IMR-90 (cell line): ENCODE measurements at regions not wholly inside any gene's neighbourhood (a gene's known extent, or its start where the extent isn't known, plus 50 kb on each side); places are given as distances from the start of the nearest gene placed in this dataset.

ENCODE experiments used
- ATAC-seq: fragments of 200-7000 bp; cut with Tn5 transposase; 2 replicates; pipeline ENCODE4 v1.9.1; 2020; ENCODE audit warnings: low read depth, mild to moderate bottlenecking, moderate library complexity
- BruUV-seq: library from RNA; stranded (reverse); fragments of 400-500 nt; replicated peaks from 2 replicates; lab custom pipeline; 2021; lab: Mats Ljungman, UMichigan
- CTCF ChIA-PET: fragments of 300-600 bp; formaldehyde crosslinking; extraction: SDS; loops from one replicate; lab custom pipeline; 2021; ENCODE audit warnings: antibody characterized with exemption; lab: Yijun Ruan, JAX
- POLR2A ChIA-PET: fragments of 300-600 bp; sonication (Branson Sonifier 250); formaldehyde crosslinking; loops from one replicate; lab custom pipeline; 2022; ENCODE audit warnings: antibody characterized with exemption; ENCODE audit not compliant: unreplicated experiment; lab: Charles Lee
- DNase-seq: peaks from one replicate; pipeline ENCODE4 v3.0.0; 2013
- H2AFZ ChIP-seq: replicated peaks from 2 replicates; pipeline ENCODE3; 2013; ENCODE audit warnings: low read length, mild to moderate bottlenecking; ENCODE audit not compliant: poor library complexity
- H2AK5ac ChIP-seq: 2 replicates; pipeline ENCODE4 v1.6.1; 2013; ENCODE audit warnings: low read depth, low read length, inconsistent platforms
- H2AK9ac ChIP-seq: replicated peaks from 2 replicates; pipeline ENCODE3; 2013; ENCODE audit warnings: mild to moderate bottlenecking, low read depth, low read length, moderate library complexity; ENCODE audit not compliant: poor library complexity
- H2BK120ac ChIP-seq: 2 replicates; pipeline ENCODE4 v1.6.1; 2013; ENCODE audit warnings: low read depth, low read length, inconsistent platforms
- H2BK15ac ChIP-seq: 3 replicates; pipeline ENCODE4 v1.6.1; 2013; ENCODE audit warnings: low read depth, low read length, inconsistent platforms
- H2BK20ac ChIP-seq: 2 replicates; pipeline ENCODE4 v1.6.1; 2013; ENCODE audit warnings: low read depth, mild to moderate bottlenecking, inconsistent platforms, low read length, moderate library complexity
- H2BK5ac ChIP-seq: 2 replicates; pipeline ENCODE4 v1.6.1; 2013; ENCODE audit warnings: mild to moderate bottlenecking, low read depth, low read length, inconsistent platforms; ENCODE audit not compliant: poor library complexity, severe bottlenecking
- H3K14ac ChIP-seq: replicated peaks from 2 replicates; pipeline ENCODE4 v1.6.1; 2013; ENCODE audit warnings: low read depth, low read length, inconsistent platforms
- H3K18ac ChIP-seq: 2 replicates; pipeline ENCODE4 v1.6.1; 2013; ENCODE audit warnings: low read depth, low read length, control low read depth
- H3K23ac ChIP-seq: 2 replicates; pipeline ENCODE4 v1.6.1; 2013; ENCODE audit warnings: low read depth, low read length, inconsistent platforms
- H3K27ac ChIP-seq: 2 replicates; pipeline ENCODE4 v1.5.1; 2013; ENCODE audit warnings: mild to moderate bottlenecking, control low read depth, low read length; ENCODE audit not compliant: insufficient read depth
- H3K27me3 ChIP-seq: 2 replicates; pipeline ENCODE4 v1.6.1; 2013; ENCODE audit warnings: low read length; ENCODE audit not compliant: control insufficient read depth, insufficient read depth
- H3K36me3 ChIP-seq: 2 replicates; pipeline ENCODE4 v1.6.1; 2013; ENCODE audit warnings: low read length, mixed read lengths; ENCODE audit not compliant: control insufficient read depth, insufficient read depth
- H3K4ac ChIP-seq: 2 replicates; pipeline ENCODE4 v1.6.1; 2013; ENCODE audit warnings: low read depth, low read length, inconsistent platforms
- H3K4me1 ChIP-seq: 2 replicates; pipeline ENCODE4 v1.6.1; 2013; ENCODE audit warnings: low read length, mixed read lengths; ENCODE audit not compliant: control insufficient read depth, insufficient read depth
- H3K4me2 ChIP-seq: 2 replicates; pipeline ENCODE4 v1.6.1; 2013; ENCODE audit warnings: low read depth, mild to moderate bottlenecking, control low read depth, low read length, moderate library complexity
- H3K4me3 ChIP-seq: 2 replicates; pipeline ENCODE4 v1.5.1; 2013; ENCODE audit warnings: low read depth, mild to moderate bottlenecking, control low read depth, low read length, moderate library complexity; ENCODE audit not compliant: insufficient read depth
- H3K56ac ChIP-seq: 2 replicates; pipeline ENCODE4 v1.6.1; 2013; ENCODE audit warnings: low read length, inconsistent platforms; ENCODE audit not compliant: insufficient read depth; ENCODE audit errors: extremely low read depth
- H3K79me1 ChIP-seq, 2 experiments: 2 replicates each; pipeline ENCODE4 v1.6.1; 2013; ENCODE audit warnings: low read length in 2 of 2, inconsistent platforms in 1 of 2, low read depth in 1 of 2
- H3K9ac ChIP-seq: 2 replicates; pipeline ENCODE4 v1.6.1; 2013; ENCODE audit warnings: low read depth, low read length, control low read depth
- H3K9me1 ChIP-seq: 2 replicates; pipeline ENCODE4 v1.6.1; 2013; ENCODE audit warnings: low read length, inconsistent platforms; ENCODE audit not compliant: insufficient read depth
- H3K9me3 ChIP-seq: 2 replicates; pipeline ENCODE4 v1.6.1; 2013; ENCODE audit warnings: low read length; ENCODE audit not compliant: control insufficient read depth, insufficient read depth
- H4K20me1 ChIP-seq: 2 replicates; pipeline ENCODE4 v1.6.1; 2013; ENCODE audit warnings: low read length, inconsistent platforms; ENCODE audit not compliant: insufficient read depth
- H4K5ac ChIP-seq: 2 replicates; pipeline ENCODE4 v1.6.1; 2013; ENCODE audit warnings: mild to moderate bottlenecking, low read depth, low read length, control low read depth
- H4K8ac ChIP-seq, 2 experiments: 2 replicates each; pipeline ENCODE4 v1.6.1; 2013; ENCODE audit warnings: low read depth in 2 of 2, low read length in 2 of 2, control low read depth in 1 of 2, inconsistent platforms in 1 of 2
- H4K91ac ChIP-seq: 2 replicates; pipeline ENCODE4 v1.6.1; 2013; ENCODE audit warnings: low read depth, low read length, inconsistent platforms; ENCODE audit not compliant: insufficient read depth
- CTCF ChIP-seq: conservative IDR thresholded peaks from 2 replicates; pipeline ENCODE4 v1.5.1; 2012; ENCODE audit warnings: mild to moderate bottlenecking, low read depth, low read length, improper control_type of control experiment
- MAFK ChIP-seq: IDR thresholded peaks from 2 replicates; pipeline ENCODE4 v1.6.1; 2012; ENCODE audit warnings: low read depth, low read length, improper control_type of control experiment
- WGBS, 2 experiments: methylation state at CpG; one replicate each; pipeline versions ENCODE4 v1.1.5 to v1.1.7; 2013; ENCODE audit warnings: missing lambda C conversion rate in 2 of 2; ENCODE audit not compliant: insufficient read length in 1 of 2; ENCODE audit errors: extremely low coverage in 2 of 2; 5-methylcytosine and 5-hydroxymethylcytosine counted together
- dilution Hi-C: fragments of 300-500 bp; cut with HindIII; formaldehyde crosslinking; loops from one replicate; pipeline ENCODE4 v1.14.3; 2018; ENCODE audit warnings: low sequenced_read_pairs; ENCODE audit not compliant: unreplicated experiment
- in situ Hi-C: fragments of 300-500 bp; cut with MboI; formaldehyde crosslinking; loops from 3 replicates; pipeline ENCODE4 v1.14.3; 2019; ENCODE audit warnings: low sequenced_read_pairs, inconsistent platforms, mixed read lengths
- intact Hi-C: fragments of 100-400 bp; cut with micrococcal nuclease; formaldehyde crosslinking; loops from 2 replicates; pipeline ENCODE4 v1.10.0; 2022

GRCh38 chr7:86152926-86153325, 490.8 kb upstream of the GRM3 start:
- H3K23ac ChIP-seq, result no peak overlapping the region
- no peak overlapping the region for H2BK15ac ChIP-seq
- H4K5ac ChIP-seq, result no peak overlapping the region
- H3K36me3 ChIP-seq, result no peaks in the 10 kb centered on the region
- H3K9ac ChIP-seq, result no peak overlapping the region
- H3K9me3 ChIP-seq, result peaks cover 10% of the 10 kb centered on the region
- intact Hi-C loops, result no loop called here
- TF ChIP-seq CTCF (no peak), MAFK (no peak)
- no TSS peak for BruUV-seq
- no peak overlapping the region for H3K4me2 ChIP-seq
- no CpG with 5 or more reads among the region's 2 CpGs for WGBS, 2 experiments
- no peaks in the 10 kb centered on the region for H4K20me1 ChIP-seq
- H3K27ac ChIP-seq, result no peak overlapping the region
- no peak overlapping the region for H3K4me3 ChIP-seq
- no peak overlapping the region for H2AK5ac ChIP-seq
- no peak overlapping the region for H3K18ac ChIP-seq
- H3K9me1 ChIP-seq, result no peaks in the 10 kb centered on the region
- H3K4ac ChIP-seq, result no peak overlapping the region
- no peak overlapping the region for H2BK20ac ChIP-seq
- CTCF ChIA-PET, result no interaction called here
- no peaks in the 10 kb centered on the region for H3K79me1 ChIP-seq
- dilution Hi-C loops, result no loop called here
- no peak for ATAC-seq
- no peak overlapping the region for H2BK120ac ChIP-seq
- in situ Hi-C loops, result no loop called here
- POLR2A ChIA-PET, result no interaction called here
- H3K27me3 ChIP-seq, result no peaks in the 10 kb centered on the region
- no peak overlapping the region for H4K8ac ChIP-seq
- no peak overlapping the region for H3K56ac ChIP-seq
- no peaks in the 10 kb centered on the region for H3K4me1 ChIP-seq
- no peak overlapping the region for H4K91ac ChIP-seq
- H2BK5ac ChIP-seq, result no peak overlapping the region
- H3K14ac ChIP-seq, result no peak overlapping the region
- DNase-seq, result no peak
- H2AFZ ChIP-seq, result no peak overlapping the region
- no peak overlapping the region for H2AK9ac ChIP-seq
